NCI-H1694 (cell line): ENCODE measurements at regions not wholly inside any gene's neighbourhood (a gene's known extent, or its start where the extent isn't known, plus 50 kb on each side); places are given as distances from the start of the nearest gene placed in this dataset.

Experiments
- DNase-seq: peaks from one replicate; lab custom pipeline; 2025; lab: John Stamatoyannopoulos, UW

GRCh38 chr18:22625406-22625805 lies 207.7 kb upstream of the CTAGE1 start:
- DNase-seq, result no peak

- DNase-seq, result no peak
Measured at GRCh38 chr18:22626771-22627170, 209.1 kb upstream of the CTAGE1 start.

GRCh38 chr18:22627506-22627905 lies 209.8 kb upstream of the CTAGE1 start:
- DNase-seq, result no peak

GRCh38 chr18:22628795-22629510 lies 211.2 kb upstream of the CTAGE1 start:
- DNase-seq, result no peak

- no peak for DNase-seq
Measured at GRCh38 chr18:22630980-22631379, 213.3 kb upstream of the CTAGE1 start.

- DNase-seq, result no peak
Measured at GRCh38 chr18:22632191-22632590, 214.5 kb upstream of the CTAGE1 start.

- DNase-seq, result no peak
Measured at GRCh38 chr18:22634464-22634863, 216.7 kb upstream of the CTAGE1 start.

- no peak for DNase-seq
Measured at GRCh38 chr18:22637787-22638186, 220.1 kb upstream of the CTAGE1 start.

- DNase-seq, result no peak
Measured at GRCh38 chr18:22639026-22639463, 221.3 kb upstream of the CTAGE1 start.

GRCh38 chr18:22639561-22639960 lies 221.8 kb upstream of the CTAGE1 start:
- no peak for DNase-seq

GRCh38 chr18:22640281-22640842 lies 222.6 kb upstream of the CTAGE1 start:
- DNase-seq, result no peak

- DNase-seq, result no peak
Measured at GRCh38 chr18:22641958-22642357, 224.2 kb upstream of the CTAGE1 start.

- DNase-seq, result no peak
Measured at GRCh38 chr18:22643731-22644130, 226.0 kb upstream of the CTAGE1 start.

GRCh38 chr18:22650247-22650646 lies 232.5 kb upstream of the CTAGE1 start:
- DNase-seq, result no peak

- no peak for DNase-seq
Measured at GRCh38 chr18:22657619-22658018, 239.9 kb upstream of the CTAGE1 start.

- no peak for DNase-seq
Measured at GRCh38 chr18:22658318-22658717, 240.6 kb upstream of the CTAGE1 start.

- no peak for DNase-seq
Measured at GRCh38 chr18:22663378-22663777, 245.7 kb upstream of the CTAGE1 start.

GRCh38 chr18:22666411-22666940 lies 248.8 kb upstream of the CTAGE1 start:
- no peak for DNase-seq

- DNase-seq, result no peak
Measured at GRCh38 chr18:22667156-22667555, 249.4 kb upstream of the CTAGE1 start.

GRCh38 chr18:22667616-22668422 lies 250.1 kb upstream of the CTAGE1 start:
- DNase-seq, result no peak

GRCh38 chr18:22668496-22668895 lies 250.8 kb upstream of the CTAGE1 start:
- DNase-seq, result no peak

- DNase-seq, result no peak
Measured at GRCh38 chr18:22670914-22671313, 253.2 kb upstream of the CTAGE1 start.
